Duodenal mucosa (tissue), 2 donors: ENCODE measurements at regions not wholly inside any gene's neighbourhood (a gene's known extent, or its start where the extent isn't known, plus 50 kb on each side); places are given as distances from the start of the nearest gene placed in this dataset.
"Not testable (repeated sequence)": the region's sequence is repeated elsewhere in the genome, so short reads cannot be mapped to it uniquely, and the experiment has no call there.

ENCODE experiments used
- H3K27ac ChIP-seq: one replicate; pipeline ENCODE4 v1.7.0; 2013; ENCODE audit warnings: low read depth, low read length
- H3K27me3 ChIP-seq, 2 donors: one replicate each; pipeline ENCODE4 v1.7.0; 2013; ENCODE audit warnings: low read length in 2 of 2, control low read depth in 1 of 2; ENCODE audit not compliant: insufficient read depth in 2 of 2, control insufficient read depth in 1 of 2
- H3K36me3 ChIP-seq, 2 donors: one replicate each; pipeline ENCODE4 v1.7.0; 2013; ENCODE audit warnings: low read length in 2 of 2, control low read depth in 1 of 2; ENCODE audit not compliant: insufficient read depth in 2 of 2, control insufficient read depth in 1 of 2
- H3K4me1 ChIP-seq, 2 donors: one replicate each; pipeline ENCODE4 v1.7.0; 2013; ENCODE audit warnings: low read length in 2 of 2, control low read depth in 1 of 2; ENCODE audit not compliant: insufficient read depth in 2 of 2, control insufficient read depth in 1 of 2
- H3K4me3 ChIP-seq, 2 donors: one replicate each; pipeline ENCODE4 v1.7.0; 2013; ENCODE audit warnings: low read length in 2 of 2, low read depth in 1 of 2
- H3K9ac ChIP-seq, 2 donors: one replicate each; pipeline ENCODE4 v1.7.0; 2013; ENCODE audit warnings: low read length in 2 of 2, low read depth in 1 of 2
- H3K9me3 ChIP-seq, 2 donors: one replicate each; pipeline ENCODE4 v1.7.0; 2013; ENCODE audit warnings: low read length in 2 of 2, control low read depth in 1 of 2; ENCODE audit not compliant: control insufficient read depth in 1 of 2

DNA sequence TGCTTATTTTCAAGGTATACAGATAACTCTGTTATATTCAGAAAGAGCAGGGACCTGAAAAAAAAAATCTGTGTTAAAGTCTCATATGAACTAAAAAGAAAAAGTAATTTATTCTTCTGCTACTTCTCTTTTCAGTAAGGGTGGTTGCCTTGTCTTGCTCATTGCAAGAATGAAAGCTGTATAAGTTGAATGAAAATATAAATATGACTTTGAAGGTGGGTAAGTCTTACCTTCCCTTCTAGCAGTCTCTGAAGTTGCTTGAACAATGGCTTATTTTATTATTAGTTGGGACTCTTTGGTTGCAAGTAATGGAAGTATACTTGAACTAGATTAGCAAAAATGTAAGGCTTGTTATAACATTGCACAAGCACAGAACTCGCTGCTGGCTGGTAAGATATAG, 1554.9 kb downstream of the SI start:
- H3K4me1 ChIP-seq: no peaks in the 10 kb centered on the region
- no peak overlapping the region for H3K9ac ChIP-seq
- no peaks in the 10 kb centered on the region for H3K9me3 ChIP-seq
- no peaks in the 10 kb centered on the region for H3K27me3 ChIP-seq
- no peak overlapping the region for H3K4me3 ChIP-seq
- H3K27ac ChIP-seq: no peak overlapping the region
- no peaks in the 10 kb centered on the region for H3K36me3 ChIP-seq

DNA sequence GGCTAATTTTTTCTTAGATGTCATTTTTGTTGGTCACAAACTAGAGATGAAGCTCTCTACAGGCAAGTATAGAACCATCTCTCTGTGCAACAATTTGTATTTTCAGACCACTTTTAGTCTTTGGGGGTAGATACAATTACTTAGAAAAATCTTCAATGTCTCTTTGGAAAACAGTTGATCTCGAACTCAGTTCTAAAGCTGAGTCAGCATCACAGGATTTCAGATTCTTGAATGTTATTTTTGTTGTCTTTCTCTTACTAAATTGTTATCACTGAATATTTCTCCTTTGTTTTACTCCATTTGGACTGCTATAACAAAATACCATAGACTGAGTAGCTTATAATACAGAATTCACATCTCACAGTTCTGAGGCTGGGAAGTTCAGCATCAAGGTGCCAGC, 1557.0 kb downstream of the SI start:
- Histone ChIP-seq H3K36me3 (no peaks in the 10 kb centered on the region), H3K4me1 (no peaks in the 10 kb centered on the region), H3K9ac (no peak overlapping the region), H3K27me3 (no peaks in the 10 kb centered on the region), H3K9me3 (no peaks in the 10 kb centered on the region), H3K27ac (no peak overlapping the region), H3K4me3 (no peak overlapping the region)

DNA sequence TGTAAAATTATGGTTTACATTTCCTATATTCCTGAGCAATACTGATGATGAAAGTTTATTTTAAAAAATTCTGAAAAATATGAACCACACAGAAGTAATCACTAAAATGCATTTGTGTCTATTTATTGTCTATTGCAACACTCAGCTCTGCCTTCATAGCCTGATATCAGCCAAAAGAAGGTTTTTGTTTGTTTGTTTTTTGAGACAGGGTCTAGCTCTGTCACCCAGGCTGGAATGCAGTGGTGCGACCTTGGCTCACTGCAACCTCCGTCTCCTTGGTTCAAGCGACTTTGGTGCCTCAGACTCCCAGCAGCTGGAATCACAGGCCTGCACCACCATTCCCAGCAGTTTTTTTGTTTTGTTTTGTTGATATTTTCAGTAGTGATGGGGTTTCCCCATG, 1560.2 kb downstream of the SI start:
- Histone ChIP-seq H3K4me3 (no peak overlapping the region), H3K9ac (no peak overlapping the region), H3K9me3 (no peaks in the 10 kb centered on the region), H3K27ac (no peak overlapping the region), H3K36me3 (no peaks in the 10 kb centered on the region), H3K4me1 (no peaks in the 10 kb centered on the region), H3K27me3 (no peaks in the 10 kb centered on the region)

DNA sequence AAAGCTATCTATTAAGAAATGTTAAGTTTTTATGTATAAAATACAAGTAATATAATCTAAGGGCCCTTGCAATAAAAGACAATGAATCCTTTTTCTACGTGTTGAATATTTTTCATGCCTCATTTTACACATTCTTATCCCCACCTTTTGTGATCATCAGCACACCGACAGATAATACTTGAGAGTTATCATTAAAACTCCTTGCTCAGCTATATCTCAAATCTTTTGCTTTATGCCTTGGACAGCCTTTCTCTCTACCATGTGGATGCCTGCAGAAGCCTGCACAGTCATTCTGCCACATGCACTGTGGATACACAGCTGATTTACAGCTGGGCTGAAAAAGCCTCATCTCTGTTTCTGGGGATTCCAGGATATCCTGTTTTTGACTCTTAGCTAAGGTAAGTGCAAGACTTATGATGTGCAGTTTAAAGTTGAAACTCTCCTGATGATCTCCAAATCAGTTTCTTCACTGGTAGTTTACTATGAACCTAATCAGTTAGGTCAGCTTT, 1565.1 kb downstream of the SI start:
- Histone ChIP-seq H3K9ac (no peak overlapping the region), H3K27me3 (no peaks in the 10 kb centered on the region), H3K4me3 (no peak overlapping the region), H3K36me3 (no peaks in the 10 kb centered on the region), H3K27ac (no peak overlapping the region), H3K4me1 (no peaks in the 10 kb centered on the region), H3K9me3 (no peaks in the 10 kb centered on the region)

DNA sequence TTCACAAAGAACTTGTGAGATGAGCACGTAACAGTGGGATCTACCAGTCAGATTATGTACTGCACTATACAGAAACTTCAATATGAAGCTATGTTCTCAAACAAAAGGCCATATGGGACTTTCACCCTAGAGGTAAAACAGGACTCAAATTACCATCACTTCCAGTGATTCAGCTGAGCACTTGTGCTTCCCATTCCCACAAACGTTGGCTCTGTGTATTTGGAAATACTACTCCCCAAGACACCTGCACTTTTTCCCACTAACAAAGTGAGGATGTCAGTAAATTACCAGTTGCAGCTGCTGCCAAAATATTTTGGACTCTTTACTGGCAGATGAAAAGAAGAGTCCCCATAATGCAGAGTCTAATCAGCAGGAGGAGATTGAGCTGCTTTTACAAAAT, 1570.1 kb downstream of the SI start:
- H3K36me3 ChIP-seq: no peaks in the 10 kb centered on the region

DNA sequence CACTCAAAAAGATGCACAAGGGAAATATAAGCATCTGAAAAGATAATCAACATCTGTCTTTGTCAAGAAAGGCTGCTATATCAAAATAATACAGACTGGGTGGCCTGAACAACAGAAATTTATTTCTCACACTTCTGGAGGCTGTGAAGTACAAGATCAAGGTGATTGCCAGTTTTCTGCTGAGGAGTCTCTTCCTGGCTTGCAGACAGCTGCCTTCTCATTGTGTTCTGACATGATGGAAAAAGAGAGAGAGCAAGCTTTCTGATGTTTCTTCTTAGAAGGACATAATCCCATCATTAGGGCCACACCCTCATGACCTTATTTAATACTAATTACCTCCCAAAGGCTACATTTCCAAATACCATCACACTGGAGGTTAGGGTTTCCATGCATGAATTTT, 1573.3 kb downstream of the SI start:
- Histone ChIP-seq H3K27me3 (no peaks in the 10 kb centered on the region), H3K4me3 (no peak overlapping the region)

More for the DNA sequence above, 1570.1 kb downstream of the SI start:
- Histone ChIP-seq H3K4me3 (no peak overlapping the region), H3K9ac (no peak overlapping the region), H3K9me3 (no peaks in the 10 kb centered on the region), H3K4me1 (no peaks in the 10 kb centered on the region), H3K27ac (no peak overlapping the region), H3K27me3 (no peaks in the 10 kb centered on the region)

DNA sequence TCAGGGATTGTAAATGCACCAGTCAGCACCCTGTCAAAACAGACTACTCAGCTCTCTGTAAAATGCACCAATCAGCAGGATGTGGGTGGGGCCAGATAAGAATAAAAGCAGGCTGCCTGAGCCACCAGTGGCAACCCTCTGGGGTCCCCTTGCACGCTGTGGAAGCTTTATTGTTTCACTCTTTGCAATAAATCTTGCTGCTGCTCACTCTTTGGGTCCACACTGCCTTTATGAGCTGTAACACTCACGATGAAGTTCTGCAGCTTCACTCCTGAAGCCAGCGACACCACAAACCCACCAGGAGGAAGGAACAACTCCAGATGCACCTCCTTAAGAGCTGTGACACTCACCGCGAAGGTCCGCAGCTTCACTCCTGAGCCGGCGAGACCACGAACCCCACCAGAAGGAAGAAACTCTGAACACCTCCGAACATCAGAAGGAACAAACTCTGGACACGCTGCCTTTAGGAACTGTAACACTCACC, 1578.5 kb downstream of the SI start:
- not testable (repeated sequence) for H3K36me3 ChIP-seq, H3K27ac ChIP-seq, H3K9ac ChIP-seq, H3K4me1 ChIP-seq, H3K4me3 ChIP-seq, H3K9me3 ChIP-seq, H3K27me3 ChIP-seq

More for the DNA sequence above, 1573.3 kb downstream of the SI start:
- Histone ChIP-seq H3K9ac (no peak overlapping the region), H3K36me3 (no peaks in the 10 kb centered on the region), H3K9me3 (no peaks in the 10 kb centered on the region), H3K4me1 (no peaks in the 10 kb centered on the region), H3K27ac (no peak overlapping the region)

DNA sequence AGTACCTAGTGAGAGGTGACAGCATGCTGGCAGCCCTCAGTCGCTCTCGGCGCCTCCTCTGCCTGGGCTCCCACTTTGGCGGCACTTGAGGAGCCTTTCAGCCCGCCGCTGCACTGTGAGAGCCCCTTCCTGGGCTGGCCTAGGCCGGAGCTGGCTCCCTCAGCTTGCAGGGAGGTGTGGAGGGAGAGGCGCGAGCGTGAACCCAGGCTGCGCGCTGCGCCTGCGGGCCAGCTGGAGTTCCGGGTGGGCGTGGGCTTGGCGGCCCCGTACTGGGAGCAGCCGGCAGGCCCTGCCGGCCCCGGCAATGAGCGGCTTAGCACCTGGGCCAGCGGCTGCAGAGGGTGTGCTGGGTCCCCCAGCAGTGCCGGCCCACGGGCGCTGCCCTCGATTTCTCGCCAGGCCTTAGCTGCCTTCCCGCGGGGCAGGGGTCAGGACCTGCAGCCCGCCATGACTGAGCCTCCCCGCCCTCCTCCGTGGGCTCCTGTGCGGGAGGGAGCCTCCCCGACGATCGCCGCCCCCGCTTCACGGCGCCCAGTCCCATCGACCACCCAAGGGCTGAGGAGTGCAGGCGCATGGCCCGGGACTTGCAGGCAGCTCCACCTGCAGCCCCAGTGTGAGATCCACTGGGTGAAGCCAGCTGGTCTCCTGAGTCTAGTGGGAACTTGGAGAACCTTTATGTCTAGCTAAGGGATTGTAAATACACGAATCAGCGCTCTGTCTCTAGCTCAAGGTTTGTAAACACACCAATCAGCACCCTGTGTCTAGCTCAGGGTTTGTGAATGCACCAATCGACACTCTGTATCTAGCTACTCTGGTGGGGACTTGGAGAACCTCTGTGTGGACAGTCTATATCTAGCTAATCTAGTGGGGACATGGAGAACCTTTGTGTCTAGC, 1579.2 kb downstream of the SI start:
- not testable (repeated sequence) for H3K27ac ChIP-seq, H3K9me3 ChIP-seq, H3K4me1 ChIP-seq, H3K36me3 ChIP-seq, H3K27me3 ChIP-seq, H3K9ac ChIP-seq, H3K4me3 ChIP-seq

DNA sequence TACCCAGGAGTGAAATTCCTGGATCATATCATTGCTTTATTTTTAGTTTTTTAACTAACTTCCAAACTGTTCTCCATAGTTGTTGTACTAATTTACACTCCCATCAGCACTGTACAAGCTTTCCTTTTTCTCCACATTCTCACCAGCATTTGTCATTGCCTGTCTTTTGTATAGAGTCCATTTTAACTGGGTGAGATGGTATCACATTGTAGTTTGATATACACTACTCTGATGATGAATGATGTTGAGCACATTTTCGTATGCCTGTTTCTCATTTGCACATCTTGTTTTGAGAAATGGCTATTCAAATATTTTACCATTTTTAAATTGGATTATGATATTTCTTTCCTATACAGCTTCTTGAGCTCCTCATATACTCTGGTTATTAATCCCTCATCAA, 1586.6 kb downstream of the SI start:
- Histone ChIP-seq H3K4me3 (no peak overlapping the region), H3K27ac (no peak overlapping the region), H3K9ac (no peak overlapping the region), H3K9me3 (no peaks in the 10 kb centered on the region), H3K36me3 (no peaks in the 10 kb centered on the region), H3K4me1 (no peaks in the 10 kb centered on the region), H3K27me3 (no peaks in the 10 kb centered on the region)

DNA sequence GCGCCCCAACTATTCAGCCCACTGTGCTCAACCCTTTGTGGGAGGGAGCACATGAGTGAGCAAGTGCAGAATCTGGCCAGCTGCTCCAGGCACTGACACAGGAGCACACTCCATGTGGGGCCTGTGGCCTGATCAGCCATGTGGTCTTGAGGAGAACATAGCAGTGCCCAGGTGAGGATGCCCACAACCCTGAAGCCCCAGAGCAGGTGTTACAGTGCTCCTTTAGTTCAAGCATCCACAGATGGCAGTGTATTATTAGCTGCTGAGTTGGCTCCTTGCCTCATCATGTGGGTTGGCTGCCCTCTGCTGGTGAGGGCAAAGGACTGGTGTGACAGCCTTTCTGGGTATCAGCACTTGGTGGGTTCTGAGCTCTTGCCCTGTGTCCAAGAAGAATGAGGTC, 1588.2 kb downstream of the SI start:
- no peaks in the 10 kb centered on the region for H3K36me3 ChIP-seq

More for the DNA sequence above, 1588.2 kb downstream of the SI start:
- Histone ChIP-seq H3K4me1 (no peaks in the 10 kb centered on the region), H3K9me3 (no peaks in the 10 kb centered on the region), H3K4me3 (no peak overlapping the region), H3K27ac (no peak overlapping the region), H3K9ac (no peak overlapping the region), H3K27me3 (no peaks in the 10 kb centered on the region)
